T47D (cell line): ENCODE measurements at regions not wholly inside any gene's neighbourhood (a gene's known extent, or its start where the extent isn't known, plus 50 kb on each side); places are given as distances from the start of the nearest gene placed in this dataset.

Experiments used
- DNase-seq, 2 experiments: peaks; one replicate each; pipeline versions ENCODE4 v3.0.0 to v3.0.0-alpha.2; 2011 to 2012; ENCODE audit warnings: low read depth in 1 of 2, low spot score in 1 of 2
- JUND ChIP-seq: IDR thresholded peaks from 2 replicates; pipeline ENCODE4 v1.6.1; 2012; ENCODE audit warnings: low read depth
- in situ Hi-C: cut with HindIII; loops from 2 replicates; pipeline ENCODE4 v1.10.0; 2016; ENCODE audit warnings: low sequenced_read_pairs, low pct_unique_long_range_greater_than_20kb

DNA sequence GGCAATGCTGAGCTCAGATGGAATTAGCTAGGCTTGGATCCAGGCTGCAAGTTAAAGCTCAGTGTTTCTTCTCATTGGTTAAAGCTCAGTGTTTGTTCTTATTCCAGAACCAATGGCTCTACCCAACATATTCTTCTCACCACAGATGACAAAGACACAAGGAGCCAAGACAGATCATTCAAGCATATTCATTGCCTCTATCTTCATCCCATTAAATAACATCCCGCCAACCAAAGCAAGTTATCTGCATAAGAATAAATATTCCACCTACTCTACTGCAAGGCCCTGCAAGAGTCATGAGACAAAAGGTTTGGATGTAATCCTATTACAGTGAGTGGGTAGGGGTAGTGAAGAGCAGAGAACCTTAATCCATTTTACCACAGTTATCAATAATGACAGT, 766.5 kb downstream of the C4orf33 start:
- no peak for TF ChIP-seq JUND
- DNase-seq: no peak
- in situ Hi-C loops: no loop called here

DNA sequence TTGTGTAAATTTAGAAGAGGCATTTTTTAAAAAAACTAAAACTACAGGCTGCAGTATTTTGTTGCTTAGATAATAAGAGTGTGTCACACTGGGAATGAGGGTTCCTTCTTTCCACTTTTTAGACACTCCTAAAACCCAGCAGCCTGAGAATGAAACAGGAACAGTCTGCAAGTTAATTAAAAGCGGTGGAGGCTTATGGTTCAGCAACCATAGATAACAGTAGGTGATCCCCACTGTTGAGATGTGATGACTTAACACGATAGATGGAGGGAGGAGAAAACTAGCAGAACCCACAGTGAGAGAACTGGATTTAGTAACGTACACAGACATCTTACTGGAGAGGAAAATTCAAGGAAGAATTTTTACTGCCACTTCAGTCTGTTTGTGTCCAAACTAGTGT, 767.3 kb downstream of the C4orf33 start:
- in situ Hi-C loops: no loop called here
- no peak for TF ChIP-seq JUND
- no peak for DNase-seq

DNA sequence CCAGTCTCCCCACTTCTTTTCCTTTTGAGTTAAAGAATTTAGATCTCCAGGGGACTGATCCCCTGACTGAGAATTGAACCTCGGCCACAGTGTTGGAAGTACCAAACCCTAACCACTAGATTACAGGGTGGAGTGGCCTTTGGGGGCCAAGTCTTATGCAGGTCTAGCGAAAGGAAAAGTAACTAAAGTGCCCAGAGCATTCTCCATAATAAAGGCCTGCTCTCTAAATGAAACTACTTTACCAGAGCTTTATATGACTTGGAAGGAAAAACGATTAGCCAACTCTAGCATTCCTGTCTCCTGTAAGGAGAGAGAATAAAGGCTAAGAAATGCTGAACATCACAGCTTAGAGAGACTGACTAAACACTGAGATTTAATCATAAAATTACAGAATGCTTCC, 788.0 kb downstream of the C4orf33 start:
- in situ Hi-C loops: no loop called here
- DNase-seq: no peak
- no peak for TF ChIP-seq JUND

DNA sequence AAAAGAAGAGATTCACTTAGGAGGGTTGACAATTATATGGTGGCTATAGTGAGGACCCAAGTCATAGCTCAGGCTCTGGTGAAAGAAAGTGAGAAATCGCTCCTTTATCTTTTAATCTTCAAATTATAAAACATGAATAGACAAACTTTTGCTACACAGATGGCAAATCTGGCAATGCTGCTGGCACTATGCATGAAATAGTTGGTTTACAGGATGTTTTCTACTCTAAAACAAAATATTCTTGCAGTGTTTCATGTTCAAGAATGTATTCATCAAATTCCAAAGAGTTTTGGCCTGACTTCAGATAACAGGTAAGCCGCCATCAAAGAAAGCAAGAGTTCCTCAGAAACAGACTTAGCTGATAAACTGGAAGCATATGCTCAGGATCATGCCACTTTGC, 801.2 kb downstream of the C4orf33 start:
- in situ Hi-C loops: no loop called here
- TF ChIP-seq JUND: no peak
- DNase-seq: no peak

DNA sequence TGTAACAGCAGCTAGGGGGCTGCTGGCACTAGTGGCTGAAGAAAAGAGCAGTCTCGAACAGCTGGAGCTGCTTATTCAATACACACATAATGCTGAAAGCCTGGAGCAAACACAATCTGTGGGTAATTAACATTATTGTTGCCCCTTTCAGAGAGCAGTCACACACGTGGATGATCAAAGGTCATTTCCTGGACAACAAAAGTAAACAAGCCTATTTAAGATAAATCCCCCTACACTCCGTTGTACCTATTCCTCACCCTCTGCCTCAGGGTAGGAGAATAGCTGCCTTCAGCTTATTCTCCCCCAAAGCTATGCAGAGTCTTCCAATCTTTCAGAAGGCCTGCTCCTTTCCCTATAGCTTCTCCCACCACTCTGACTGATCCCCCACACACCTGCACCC, 803.9 kb downstream of the C4orf33 start:
- no peak for TF ChIP-seq JUND
- no peak for DNase-seq

DNA sequence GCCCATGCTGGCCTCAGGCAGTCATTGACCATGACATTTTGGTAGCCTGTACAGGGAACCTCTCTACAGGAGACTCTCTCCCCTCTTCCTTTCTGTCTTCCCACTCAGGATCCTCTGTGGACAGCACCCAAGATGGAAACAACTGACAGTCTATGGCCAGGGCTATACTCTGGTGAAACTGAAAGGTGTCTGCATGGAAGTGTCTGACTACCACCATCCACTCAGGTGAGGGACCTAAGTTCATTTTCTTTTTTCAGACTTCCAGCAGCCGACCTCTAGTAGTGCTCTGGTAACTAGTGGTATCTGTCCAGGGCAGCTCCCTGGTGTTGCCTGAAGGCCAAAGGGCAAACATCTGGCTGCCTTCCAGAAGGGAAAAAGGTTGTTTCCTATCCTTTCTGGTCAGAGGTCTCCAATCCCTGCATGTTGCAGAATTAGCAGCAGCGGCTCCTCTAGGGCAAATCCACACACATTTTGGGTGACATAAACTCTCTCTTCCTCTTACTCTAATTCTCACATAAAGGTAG, 804.5 kb downstream of the C4orf33 start:
- in situ Hi-C loops: no loop called here
- no peak for TF ChIP-seq JUND
- no peak for DNase-seq

More for the DNA sequence above, 803.9 kb downstream of the C4orf33 start:
- in situ Hi-C loops: no loop called here

DNA sequence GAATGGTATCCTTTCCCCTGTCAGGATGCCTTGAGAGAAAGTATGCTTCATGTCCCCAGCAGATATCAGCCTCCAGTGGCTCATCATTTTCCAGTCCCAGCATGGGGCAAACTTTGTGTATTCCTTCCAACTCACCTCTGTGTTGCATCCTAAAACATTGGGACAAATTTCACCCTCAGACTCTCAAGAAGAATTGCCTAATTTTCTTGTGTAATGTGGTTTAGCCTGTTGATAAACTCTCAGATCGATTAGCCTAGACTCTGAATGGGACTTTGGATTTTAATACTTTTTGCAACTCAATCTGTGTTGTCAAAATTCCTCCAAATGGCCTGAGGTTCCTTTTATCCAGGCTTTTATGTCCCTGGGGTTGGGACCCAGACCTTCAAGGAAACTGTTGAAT, 805.3 kb downstream of the C4orf33 start:
- no peak for DNase-seq
- in situ Hi-C loops: no loop called here
- no peak for TF ChIP-seq JUND

DNA sequence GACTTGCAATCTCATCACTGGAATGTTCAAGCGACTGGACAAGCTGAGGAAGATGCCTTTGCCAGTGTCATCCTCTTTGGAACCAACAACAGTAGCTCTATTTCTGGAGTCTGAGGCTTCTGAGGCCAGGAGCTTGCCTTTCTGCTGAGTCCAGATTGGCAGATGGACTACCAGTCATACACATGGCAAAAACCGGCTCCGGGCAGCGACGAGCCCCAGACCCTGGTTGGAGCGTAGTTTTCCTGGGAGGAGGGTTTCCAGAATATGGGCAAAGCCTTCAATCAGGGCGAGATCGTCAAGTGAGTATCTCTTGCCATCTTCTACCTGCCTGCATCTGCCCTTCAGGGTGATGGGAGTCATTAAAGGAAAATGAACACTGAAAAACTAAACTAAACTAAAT, 807.9 kb downstream of the C4orf33 start:
- no peak for DNase-seq
- TF ChIP-seq JUND: no peak
- in situ Hi-C loops: no loop called here

DNA sequence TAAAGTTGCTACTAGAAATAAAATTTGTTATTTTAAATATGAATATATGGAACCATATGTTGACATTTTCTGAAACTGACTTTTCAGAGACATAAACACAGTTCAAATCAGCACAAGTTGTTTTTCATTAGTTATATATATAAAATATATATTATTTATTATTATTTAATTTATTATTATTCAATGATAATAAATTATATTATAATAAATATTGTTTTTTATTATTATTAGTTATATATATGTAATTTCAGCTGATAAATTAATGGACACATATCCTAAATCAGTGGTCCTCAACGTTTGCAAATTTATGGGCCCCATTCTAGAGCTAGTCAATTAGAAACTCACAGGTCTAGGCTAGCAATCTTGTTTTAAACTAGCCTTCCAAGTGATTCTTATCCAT, 809.3 kb downstream of the C4orf33 start:
- no peak for TF ChIP-seq JUND
- DNase-seq: no peak
- in situ Hi-C loops: no loop called here

DNA sequence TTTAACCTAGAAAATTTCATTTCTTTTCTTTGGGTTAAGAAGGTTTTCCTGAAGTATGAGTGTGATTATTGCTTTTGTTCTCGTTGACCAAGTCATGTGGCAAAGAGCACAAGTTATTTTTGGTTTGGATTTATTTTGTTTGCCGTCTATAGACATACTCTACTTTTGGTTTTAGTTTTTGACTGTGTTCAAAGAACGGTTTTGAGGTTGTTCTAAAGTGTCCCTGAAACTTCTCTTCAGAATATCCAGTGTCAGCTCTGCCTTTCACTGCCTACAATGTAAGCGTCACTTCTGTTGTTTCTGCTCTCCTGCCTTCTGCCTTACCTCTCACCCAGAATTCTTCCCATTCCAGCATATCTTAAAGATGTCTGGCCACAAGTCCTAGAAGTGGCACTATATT, 812.2 kb downstream of the C4orf33 start:
- in situ Hi-C loops: no loop called here
- TF ChIP-seq JUND: no peak
- no peak for DNase-seq

DNA sequence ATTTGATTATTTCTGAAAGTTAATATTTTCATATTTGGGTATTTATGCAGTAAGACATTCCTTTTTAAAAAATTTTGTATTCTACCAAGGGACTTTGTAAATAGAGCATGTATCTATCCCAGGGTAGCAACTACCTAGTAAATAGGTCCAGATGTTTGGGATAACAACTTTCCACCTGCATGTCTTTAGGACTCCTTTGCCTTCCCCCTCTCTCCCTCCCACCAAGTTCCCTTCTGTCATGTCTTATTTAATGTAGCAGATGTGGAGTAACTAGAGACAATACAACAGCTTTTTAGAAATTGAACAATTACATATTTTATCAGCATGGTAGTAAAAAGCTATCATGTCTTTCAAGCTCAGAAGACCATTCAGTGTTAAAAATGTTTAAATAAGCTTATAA, 821.0 kb downstream of the C4orf33 start:
- no peak for TF ChIP-seq JUND
- in situ Hi-C loops: no loop called here
- DNase-seq: no peak

DNA sequence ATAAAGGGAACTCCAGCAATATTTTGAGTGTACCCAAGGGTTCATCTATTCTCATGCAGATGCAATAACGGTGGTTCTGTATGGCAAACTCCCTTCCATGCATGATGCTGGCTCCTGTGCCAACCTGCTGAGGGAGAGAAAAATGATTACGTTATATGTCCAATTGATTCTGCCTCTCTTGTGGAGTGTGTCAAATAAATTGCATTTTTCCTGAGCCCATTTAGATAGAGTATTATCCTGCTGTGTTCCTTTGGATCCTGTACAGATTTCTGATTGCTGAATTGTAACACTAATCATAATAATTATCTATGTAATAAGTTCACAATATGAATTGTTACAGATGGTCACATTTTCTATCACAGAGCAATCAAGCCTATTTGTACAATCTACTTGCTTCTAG, 821.7 kb downstream of the C4orf33 start:
- DNase-seq: no peak
- in situ Hi-C loops: no loop called here
- no peak for TF ChIP-seq JUND

DNA sequence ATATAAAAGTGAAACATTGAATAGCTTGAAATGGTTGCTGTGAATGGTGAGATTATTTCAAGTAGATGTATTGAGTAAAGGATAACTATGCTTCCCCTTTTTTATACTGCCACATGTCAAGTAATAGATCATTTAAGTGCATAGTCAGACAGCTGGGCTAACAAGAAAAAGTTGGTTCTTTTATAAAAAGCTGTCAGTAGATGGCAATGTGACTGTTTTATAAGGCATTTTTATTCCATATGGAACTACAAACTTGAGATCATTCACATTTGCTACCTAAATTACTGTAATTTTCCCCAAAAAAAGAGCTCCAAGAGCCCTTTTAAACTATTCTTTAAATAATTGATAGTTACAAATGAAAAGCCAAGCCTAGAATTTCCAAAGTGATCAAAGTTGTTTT, 831.0 kb downstream of the C4orf33 start:
- DNase-seq: peak; percentile 0 to 24
- no peak for TF ChIP-seq JUND
- in situ Hi-C loops: no loop called here

DNA sequence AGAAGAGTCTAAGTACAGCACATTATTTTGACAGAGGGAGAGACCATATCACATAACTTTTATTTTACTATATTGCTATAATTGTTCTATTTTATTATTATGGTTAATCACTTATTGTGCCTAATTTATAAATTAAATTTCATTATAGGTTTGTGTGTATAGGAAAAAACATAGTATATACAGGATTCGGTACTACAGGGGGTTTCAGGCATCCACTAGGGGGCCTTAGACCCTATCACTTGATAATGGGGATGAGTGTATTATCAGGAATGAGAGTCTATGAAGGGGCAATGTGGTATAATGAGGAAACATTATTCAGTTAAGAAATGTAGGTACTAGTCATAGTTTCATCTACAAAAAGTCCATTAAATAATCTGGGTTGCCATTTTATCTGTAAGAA, 833.1 kb downstream of the C4orf33 start:
- in situ Hi-C loops: no loop called here
- no peak for DNase-seq
- no peak for TF ChIP-seq JUND
